Stimulated activated effector memory CD8-positive, alpha-beta T cell treated with anti-CD3 and anti-CD28 coated beads, Interleukin-12 subunit alpha, Interleukin-12 subunit beta, amount 100 ng/mL, for 72 hours (primary cell): ENCODE measurements at regions not wholly inside any gene's neighbourhood (a gene's known extent, or its start where the extent isn't known, plus 50 kb on each side); places are given as distances from the start of the nearest gene placed in this dataset.

Experiments used
- ATAC-seq: fragments of 150-1000 bp; cut with Tn5 transposase; 2 replicates; pipeline ENCODE4 v1.10.0; 2021
- DNase-seq, 2 donors: peaks; one replicate each; pipeline ENCODE4 v3.0.0; 2021 to 2022; ENCODE audit warnings: low spot score in 2 of 2
- H3K27ac Mint-ChIP-seq: one replicate; pipeline ENCODE4 v1.8.0; 2022; ENCODE audit warnings: mild to moderate bottlenecking, mixed read lengths
- H3K36me3 Mint-ChIP-seq: one replicate; pipeline ENCODE4 v1.8.0; 2022; ENCODE audit warnings: mild to moderate bottlenecking, mixed read lengths
- H3K4me1 Mint-ChIP-seq: one replicate; pipeline ENCODE4 v1.8.0; 2022; ENCODE audit warnings: mixed read lengths
- H3K4me3 Mint-ChIP-seq: one replicate; pipeline ENCODE4 v1.8.0; 2022; ENCODE audit warnings: mild to moderate bottlenecking, mixed read lengths
- H3K9me3 Mint-ChIP-seq: one replicate; pipeline ENCODE4 v1.8.0; 2022; ENCODE audit warnings: mixed read lengths

GRCh38 chr2:12819103-12819475, 102.4 kb downstream of the TRIB2 start:
- ATAC-seq = no peak
- H3K9me3 Mint-ChIP-seq = no peaks in the 10 kb centered on the region
- no peak for DNase-seq
- peaks cover 32% of the 10 kb centered on the region for H3K4me1 Mint-ChIP-seq
- H3K27ac Mint-ChIP-seq = no peak overlapping the region
- H3K36me3 Mint-ChIP-seq = no peaks in the 10 kb centered on the region
- H3K4me3 Mint-ChIP-seq = no peak overlapping the region

- H3K4me3 Mint-ChIP-seq = no peak overlapping the region
- ATAC-seq = no peak
- H3K27ac Mint-ChIP-seq = no peak overlapping the region
- peaks cover 32% of the 10 kb centered on the region for H3K4me1 Mint-ChIP-seq
- no peaks in the 10 kb centered on the region for H3K9me3 Mint-ChIP-seq
- no peaks in the 10 kb centered on the region for H3K36me3 Mint-ChIP-seq
- no peak for DNase-seq
Observed at GRCh38 chr2:12819721-12820120, 103.0 kb downstream of the TRIB2 start.

- no peak for DNase-seq
- no peaks in the 10 kb centered on the region for H3K9me3 Mint-ChIP-seq
- no peaks in the 10 kb centered on the region for H3K36me3 Mint-ChIP-seq
- H3K4me3 Mint-ChIP-seq = no peak overlapping the region
- H3K4me1 Mint-ChIP-seq = peaks cover 31% of the 10 kb centered on the region
- no peak overlapping the region for H3K27ac Mint-ChIP-seq
- peak; percentile 93 for ATAC-seq
Observed at GRCh38 chr2:12821656-12822055, 104.9 kb downstream of the TRIB2 start.

- Mint-ChIP-seq H3K27ac (no peak overlapping the region), H3K9me3 (no peaks in the 10 kb centered on the region), H3K4me1 (peaks cover 11% of the 10 kb centered on the region), H3K36me3 (no peaks in the 10 kb centered on the region), H3K4me3 (no peak overlapping the region)
- DNase-seq (no peak), ATAC-seq (no peak)
Observed at GRCh38 chr2:12824351-12824777, 107.6 kb downstream of the TRIB2 start.

GRCh38 chr2:12824778-12825379, 108.1 kb downstream of the TRIB2 start:
- H3K9me3 Mint-ChIP-seq = no peaks in the 10 kb centered on the region
- DNase-seq = no peak
- no peak for ATAC-seq

GRCh38 chr2:12826781-12827180, 110.0 kb downstream of the TRIB2 start:
- H3K27ac Mint-ChIP-seq = no peak overlapping the region
- peaks cover under 1% of the 10 kb centered on the region for H3K4me1 Mint-ChIP-seq
- ATAC-seq (no peak), DNase-seq (no peak)
- H3K9me3 Mint-ChIP-seq = no peaks in the 10 kb centered on the region
- no peak overlapping the region for H3K4me3 Mint-ChIP-seq
- no peaks in the 10 kb centered on the region for H3K36me3 Mint-ChIP-seq

More at GRCh38 chr2:12824778-12825379, 108.1 kb downstream of the TRIB2 start:
- Mint-ChIP-seq H3K4me1 (peaks cover 6% of the 10 kb centered on the region), H3K4me3 (no peak overlapping the region), H3K27ac (no peak overlapping the region), H3K36me3 (no peaks in the 10 kb centered on the region)

GRCh38 chr2:12827721-12828120, 111.0 kb downstream of the TRIB2 start:
- ATAC-seq = no peak
- Mint-ChIP-seq H3K36me3 (no peaks in the 10 kb centered on the region), H3K4me1 (no peaks in the 10 kb centered on the region), H3K27ac (no peak overlapping the region), H3K9me3 (no peaks in the 10 kb centered on the region), H3K4me3 (no peak overlapping the region)
- DNase-seq = no peak

- H3K36me3 Mint-ChIP-seq = no peaks in the 10 kb centered on the region
- H3K27ac Mint-ChIP-seq = no peak overlapping the region
- no peaks in the 10 kb centered on the region for H3K4me1 Mint-ChIP-seq
- ATAC-seq = no peak
- no peaks in the 10 kb centered on the region for H3K9me3 Mint-ChIP-seq
- no peak for DNase-seq
- no peak overlapping the region for H3K4me3 Mint-ChIP-seq
Observed at GRCh38 chr2:12828980-12829379, 112.2 kb downstream of the TRIB2 start.

- Mint-ChIP-seq H3K27ac (no peak overlapping the region), H3K9me3 (no peaks in the 10 kb centered on the region), H3K4me3 (no peak overlapping the region), H3K4me1 (no peaks in the 10 kb centered on the region), H3K36me3 (no peaks in the 10 kb centered on the region)
- no peak for DNase-seq
- no peak for ATAC-seq
Observed at GRCh38 chr2:12831016-12831415, 114.3 kb downstream of the TRIB2 start.

- DNase-seq = no peak
- no peak overlapping the region for H3K27ac Mint-ChIP-seq
- H3K36me3 Mint-ChIP-seq = no peaks in the 10 kb centered on the region
- ATAC-seq = no peak
- H3K4me1 Mint-ChIP-seq = no peaks in the 10 kb centered on the region
- no peaks in the 10 kb centered on the region for H3K9me3 Mint-ChIP-seq
- H3K4me3 Mint-ChIP-seq = no peak overlapping the region
Observed at GRCh38 chr2:12834239-12834638, 117.5 kb downstream of the TRIB2 start.

- H3K4me1 Mint-ChIP-seq = no peaks in the 10 kb centered on the region
- no peaks in the 10 kb centered on the region for H3K9me3 Mint-ChIP-seq
- no peaks in the 10 kb centered on the region for H3K36me3 Mint-ChIP-seq
- ATAC-seq (no peak), DNase-seq (no peak)
- no peak overlapping the region for H3K4me3 Mint-ChIP-seq
- H3K27ac Mint-ChIP-seq = no peak overlapping the region
Observed at GRCh38 chr2:12835733-12836132, 119.0 kb downstream of the TRIB2 start.

GRCh38 chr2:12839339-12839738, 122.6 kb downstream of the TRIB2 start:
- Mint-ChIP-seq H3K9me3 (no peaks in the 10 kb centered on the region), H3K4me3 (no peak overlapping the region), H3K27ac (no peak overlapping the region), H3K36me3 (no peaks in the 10 kb centered on the region), H3K4me1 (no peaks in the 10 kb centered on the region)
- DNase-seq (no peak), ATAC-seq (no peak)

- H3K27ac Mint-ChIP-seq = no peak overlapping the region
- H3K4me1 Mint-ChIP-seq = no peaks in the 10 kb centered on the region
- ATAC-seq (no peak), DNase-seq (no peak)
- H3K9me3 Mint-ChIP-seq = no peaks in the 10 kb centered on the region
- no peaks in the 10 kb centered on the region for H3K36me3 Mint-ChIP-seq
- no peak overlapping the region for H3K4me3 Mint-ChIP-seq
Observed at GRCh38 chr2:12841021-12841420, 124.3 kb downstream of the TRIB2 start.

GRCh38 chr2:12842917-12843316, 126.2 kb downstream of the TRIB2 start:
- H3K36me3 Mint-ChIP-seq = no peaks in the 10 kb centered on the region
- H3K4me1 Mint-ChIP-seq = no peaks in the 10 kb centered on the region
- H3K9me3 Mint-ChIP-seq = no peaks in the 10 kb centered on the region
- H3K4me3 Mint-ChIP-seq = no peak overlapping the region
- no peak overlapping the region for H3K27ac Mint-ChIP-seq
- no peak for ATAC-seq
- no peak for DNase-seq

GRCh38 chr2:12844511-12844910, 127.8 kb downstream of the TRIB2 start:
- Mint-ChIP-seq H3K4me1 (no peaks in the 10 kb centered on the region), H3K4me3 (no peak overlapping the region), H3K27ac (no peak overlapping the region), H3K9me3 (no peaks in the 10 kb centered on the region), H3K36me3 (no peaks in the 10 kb centered on the region)
- DNase-seq = no peak
- ATAC-seq = no peak

GRCh38 chr2:12847694-12848575, 131.2 kb downstream of the TRIB2 start:
- H3K9me3 Mint-ChIP-seq = no peaks in the 10 kb centered on the region
- ATAC-seq (no peak), DNase-seq (no peak)

More at GRCh38 chr2:12847694-12848575, 131.2 kb downstream of the TRIB2 start:
- H3K36me3 Mint-ChIP-seq = no peaks in the 10 kb centered on the region
- no peak overlapping the region for H3K4me3 Mint-ChIP-seq
- H3K4me1 Mint-ChIP-seq = no peaks in the 10 kb centered on the region
- no peak overlapping the region for H3K27ac Mint-ChIP-seq
